ENCODE measurements at regions not wholly inside any gene's neighbourhood (a gene's known extent, or its start where the extent isn't known, plus 50 kb on each side); places are given as distances from the start of the nearest gene placed in this dataset.

DNA sequence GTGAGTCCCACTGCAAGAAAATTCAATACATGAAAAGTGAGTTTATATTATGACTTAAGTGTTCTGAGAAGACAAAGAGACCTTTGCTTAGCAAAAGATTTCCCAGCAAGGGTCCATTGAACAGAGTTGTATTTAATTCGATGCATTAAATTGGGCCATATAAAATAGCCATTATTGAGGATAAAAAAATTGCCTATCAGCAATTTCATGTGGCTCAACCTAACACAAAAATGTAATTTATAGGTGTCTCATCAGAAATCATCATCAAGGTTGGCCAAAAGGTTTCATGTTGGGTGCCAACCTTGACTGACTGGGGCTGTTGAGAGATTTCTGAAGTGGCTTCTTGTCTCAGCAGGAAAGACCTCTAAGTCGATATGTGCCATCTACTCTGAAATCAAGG lies 84.8 kb upstream of the TOX3 start:
- no peak for TF ChIP-seq BRCA1 (IDR thresholded peaks at IDR 0.05; ENCODE audit: low read depth, low read length)
- TF ChIP-seq, protein P1, sequence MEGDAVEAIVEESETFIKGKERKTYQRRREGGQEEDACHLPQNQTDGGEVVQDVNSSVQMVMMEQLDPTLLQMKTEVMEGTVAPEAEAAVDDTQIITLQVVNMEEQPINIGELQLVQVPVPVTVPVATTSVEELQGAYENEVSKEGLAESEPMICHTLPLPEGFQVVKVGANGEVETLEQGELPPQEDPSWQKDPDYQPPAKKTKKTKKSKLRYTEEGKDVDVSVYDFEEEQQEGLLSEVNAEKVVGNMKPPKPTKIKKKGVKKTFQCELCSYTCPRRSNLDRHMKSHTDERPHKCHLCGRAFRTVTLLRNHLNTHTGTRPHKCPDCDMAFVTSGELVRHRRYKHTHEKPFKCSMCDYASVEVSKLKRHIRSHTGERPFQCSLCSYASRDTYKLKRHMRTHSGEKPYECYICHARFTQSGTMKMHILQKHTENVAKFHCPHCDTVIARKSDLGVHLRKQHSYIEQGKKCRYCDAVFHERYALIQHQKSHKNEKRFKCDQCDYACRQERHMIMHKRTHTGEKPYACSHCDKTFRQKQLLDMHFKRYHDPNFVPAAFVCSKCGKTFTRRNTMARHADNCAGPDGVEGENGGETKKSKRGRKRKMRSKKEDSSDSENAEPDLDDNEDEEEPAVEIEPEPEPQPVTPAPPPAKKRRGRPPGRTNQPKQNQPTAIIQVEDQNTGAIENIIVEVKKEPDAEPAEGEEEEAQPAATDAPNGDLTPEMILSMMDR (IDR thresholded peaks at IDR 0.05 in 2 of 3, conservative IDR thresholded peaks at IDR 0.05 in 1 of 3; ENCODE audit: control insufficient read depth in 2 of 3, extremely low read depth in 1 of 3, insufficient read depth in 1 of 3, low read depth in 3 of 3, low read length in 3 of 3): no peak
- no peak for TF ChIP-seq CREB1 (IDR thresholded peaks at IDR 0.05; ENCODE audit: low read depth)
- no peak for TF ChIP-seq POLR2A (IDR thresholded peaks at IDR 0.05; ENCODE audit: low read depth, low read length)
- no peak for TF ChIP-seq KDM1A (IDR thresholded peaks at IDR 0.05; ENCODE audit: borderline replicate concordance)
- TF ChIP-seq, protein P2, sequence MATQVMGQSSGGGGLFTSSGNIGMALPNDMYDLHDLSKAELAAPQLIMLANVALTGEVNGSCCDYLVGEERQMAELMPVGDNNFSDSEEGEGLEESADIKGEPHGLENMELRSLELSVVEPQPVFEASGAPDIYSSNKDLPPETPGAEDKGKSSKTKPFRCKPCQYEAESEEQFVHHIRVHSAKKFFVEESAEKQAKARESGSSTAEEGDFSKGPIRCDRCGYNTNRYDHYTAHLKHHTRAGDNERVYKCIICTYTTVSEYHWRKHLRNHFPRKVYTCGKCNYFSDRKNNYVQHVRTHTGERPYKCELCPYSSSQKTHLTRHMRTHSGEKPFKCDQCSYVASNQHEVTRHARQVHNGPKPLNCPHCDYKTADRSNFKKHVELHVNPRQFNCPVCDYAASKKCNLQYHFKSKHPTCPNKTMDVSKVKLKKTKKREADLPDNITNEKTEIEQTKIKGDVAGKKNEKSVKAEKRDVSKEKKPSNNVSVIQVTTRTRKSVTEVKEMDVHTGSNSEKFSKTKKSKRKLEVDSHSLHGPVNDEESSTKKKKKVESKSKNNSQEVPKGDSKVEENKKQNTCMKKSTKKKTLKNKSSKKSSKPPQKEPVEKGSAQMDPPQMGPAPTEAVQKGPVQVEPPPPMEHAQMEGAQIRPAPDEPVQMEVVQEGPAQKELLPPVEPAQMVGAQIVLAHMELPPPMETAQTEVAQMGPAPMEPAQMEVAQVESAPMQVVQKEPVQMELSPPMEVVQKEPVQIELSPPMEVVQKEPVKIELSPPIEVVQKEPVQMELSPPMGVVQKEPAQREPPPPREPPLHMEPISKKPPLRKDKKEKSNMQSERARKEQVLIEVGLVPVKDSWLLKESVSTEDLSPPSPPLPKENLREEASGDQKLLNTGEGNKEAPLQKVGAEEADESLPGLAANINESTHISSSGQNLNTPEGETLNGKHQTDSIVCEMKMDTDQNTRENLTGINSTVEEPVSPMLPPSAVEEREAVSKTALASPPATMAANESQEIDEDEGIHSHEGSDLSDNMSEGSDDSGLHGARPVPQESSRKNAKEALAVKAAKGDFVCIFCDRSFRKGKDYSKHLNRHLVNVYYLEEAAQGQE (IDR thresholded peaks at IDR 0.05; ENCODE audit: low read depth, low read length): no peak
- no peak for TF ChIP-seq JUND (IDR thresholded peaks at IDR 0.05; ENCODE audit: low read depth, low read length)
- no peak for TF ChIP-seq ZBTB11 (CRISPR knock-in tag; IDR thresholded peaks at IDR 0.05)
- TF ChIP-seq ZNF207 (IDR thresholded peaks at IDR 0.05; ENCODE audit: borderline replicate concordance): no peak
- no peak for TF ChIP-seq SMAD1 (IDR thresholded peaks at IDR 0.05; ENCODE audit: low read depth, partially characterized antibody)
- no peak for TF ChIP-seq CEBPB (IDR thresholded peaks at IDR 0.05; ENCODE audit: borderline replicate concordance in 1 of 2, low read depth in 2 of 2, low read length in 2 of 2)

Measured in GM12878 (cell line).